GM23338 (cell line): ENCODE measurements at regions not wholly inside any gene's neighbourhood (a gene's known extent, or its start where the extent isn't known, plus 50 kb on each side); places are given as distances from the start of the nearest gene placed in this dataset.

Experiments used
- ATAC-seq: fragments of 200-7000 bp; cut with Tn5 transposase; 3 replicates; pipeline ENCODE4 v1.9.1; 2020
- DNase-seq: peaks from one replicate; pipeline ENCODE4 v3.0.0-alpha.2; 2015; ENCODE audit warnings: low spot score
- H2AFZ ChIP-seq: fragments of 200-600 bp; sonication (generic); 2 replicates; pipeline ENCODE4 v1.8.0; 2016; ENCODE audit warnings: antibody characterized with exemption, mild to moderate bottlenecking, moderate library complexity
- H3F3A ChIP-seq: fragments of 200-600 bp; sonication (generic); replicated peaks from 2 replicates; pipeline ENCODE4 v1.8.0; 2017; ENCODE audit warnings: antibody characterized with exemption, mixed run types, low read depth
- H3K27ac ChIP-seq: fragments of 200-600 bp; sonication (generic); 2 replicates; pipeline ENCODE4 v1.6.1; 2016; ENCODE audit warnings: low read depth
- H3K27me3 ChIP-seq: fragments of 200-600 bp; sonication (generic); 2 replicates; pipeline ENCODE4 v1.8.0; 2016; ENCODE audit warnings: mild to moderate bottlenecking, mixed run types, moderate library complexity; ENCODE audit not compliant: insufficient read depth
- H3K36me3 ChIP-seq: fragments of 200-600 bp; sonication (generic); 2 replicates; pipeline ENCODE4 v1.8.0; 2016; ENCODE audit warnings: mild to moderate bottlenecking; ENCODE audit not compliant: insufficient read depth
- H3K4me1 ChIP-seq: fragments of 200-600 bp; sonication (generic); 2 replicates; pipeline ENCODE4 v1.8.0; 2016; ENCODE audit warnings: mild to moderate bottlenecking, moderate library complexity; ENCODE audit not compliant: insufficient read depth
- H3K4me2 ChIP-seq: fragments of 200-600 bp; sonication (generic); 2 replicates; pipeline ENCODE4 v1.7.1; 2017; ENCODE audit warnings: mixed run types
- H3K4me3 ChIP-seq: fragments of 200-600 bp; sonication (generic); 2 replicates; pipeline ENCODE4 v1.6.1; 2016; ENCODE audit warnings: mixed run types
- H3K79me2 ChIP-seq: fragments of 200-600 bp; sonication (generic); replicated peaks from 2 replicates; pipeline ENCODE4 v1.8.0; 2017; ENCODE audit warnings: mild to moderate bottlenecking; ENCODE audit not compliant: insufficient read depth
- H3K9me2 ChIP-seq: fragments of 200-600 bp; sonication (generic); 2 replicates; pipeline ENCODE4 v1.8.0; 2017; ENCODE audit not compliant: insufficient read depth
- H4K20me1 ChIP-seq: fragments of 200-600 bp; sonication (generic); replicated peaks from 2 replicates; pipeline ENCODE4 v1.8.0; 2017; ENCODE audit warnings: mild to moderate bottlenecking; ENCODE audit not compliant: insufficient read depth
- H3K27ac Mint-ChIP-seq: 2 replicates; pipeline ENCODE4 v1.8.0; 2020; ENCODE audit warnings: inconsistent platforms, mild to moderate bottlenecking, moderate library complexity, mixed read lengths
- H3K27me3 Mint-ChIP-seq: 3 replicates; pipeline ENCODE4 v1.8.0; 2022; ENCODE audit warnings: low read depth, mild to moderate bottlenecking, moderate library complexity, mixed read lengths, inconsistent platforms; ENCODE audit not compliant: insufficient read depth, poor library complexity
- H3K36me3 Mint-ChIP-seq: 3 replicates; pipeline ENCODE4 v1.8.0; 2021; ENCODE audit warnings: low read depth, mild to moderate bottlenecking, inconsistent platforms, moderate library complexity, mixed read lengths
- H3K4me1 Mint-ChIP-seq: 3 replicates; pipeline ENCODE4 v1.8.0; 2020; ENCODE audit warnings: mild to moderate bottlenecking, inconsistent platforms, mixed read lengths
- H3K4me3 Mint-ChIP-seq: 3 replicates; pipeline ENCODE4 v1.8.0; 2021; ENCODE audit warnings: moderate library complexity, mild to moderate bottlenecking, inconsistent platforms, mixed read lengths
- H3K9me3 Mint-ChIP-seq: 3 replicates; pipeline ENCODE4 v1.8.0; 2020; ENCODE audit warnings: moderate library complexity, mild to moderate bottlenecking, inconsistent platforms, mixed read lengths
- CTCF ChIP-seq, 2 experiments: fragments of 200-600 bp in 1 of 2; sonication (generic) in 1 of 2; conservative IDR thresholded peaks; 2 replicates each; pipeline versions ENCODE4 v1.5.1 to v1.6.1; 2016 to 2017; ENCODE audit warnings: antibody characterized with exemption in 2 of 2, low read depth in 2 of 2, mild to moderate bottlenecking in 2 of 2, moderate library complexity in 1 of 2
- EZH2 ChIP-seq: fragments of 200-600 bp; sonication (generic); IDR thresholded peaks from one replicate; pipeline ENCODE4 v1.8.0; 2017; ENCODE audit warnings: antibody characterized with exemption, mild to moderate bottlenecking, low read depth; ENCODE audit not compliant: unreplicated experiment
- EZH2phosphoT487 ChIP-seq: fragments of 200-600 bp; sonication (generic); IDR thresholded peaks from one replicate; pipeline ENCODE4 v1.8.1; 2018; ENCODE audit warnings: antibody characterized with exemption; ENCODE audit not compliant: unreplicated experiment
- ZNF114 ChIP-seq: fragments of 250-450 bp; sonication (Bioruptor Pico); IDR thresholded peaks from 2 replicates; pipeline ENCODE4 v1.5.0; 2020; ENCODE audit warnings: mild to moderate bottlenecking, moderate library complexity
- ZNF331 ChIP-seq: fragments of 250-450 bp; sonication (Bioruptor Pico); IDR thresholded peaks from 2 replicates; pipeline ENCODE4 v1.5.0; 2020; ENCODE audit warnings: low read depth, mild to moderate bottlenecking, moderate library complexity
- ZNF462 ChIP-seq: fragments of 250-450 bp; sonication (Bioruptor Pico); IDR thresholded peaks from 2 replicates; pipeline ENCODE4 v1.5.0; 2020; ENCODE audit warnings: mild to moderate bottlenecking, moderate library complexity

- Histone ChIP-seq H3K27ac (no peak overlapping the region), H3K79me2 (no peaks in the 10 kb centered on the region)
Measured at GRCh38 chr1:56317722-56318121, 261.6 kb downstream of the PLPP3 start.

More at GRCh38 chr1:56317722-56318121, 261.6 kb downstream of the PLPP3 start:
- TF ChIP-seq ZNF462 (CRISPR knock-in tag), result no peak
- no peak for TF ChIP-seq ZNF331
- no peak for TF ChIP-seq CTCF (conservative IDR thresholded peaks at IDR 0.05; ENCODE audit: low read depth in 2 of 2)
- TF ChIP-seq ZNF114, result no peak
- no peak for TF ChIP-seq EZH2
- TF ChIP-seq EZH2phosphoT487, result no peak
- H3K27me3 ChIP-seq, result no peaks in the 10 kb centered on the region
- no peak overlapping the region for H3K4me2 ChIP-seq
- Mint-ChIP-seq H3K27me3 (no peaks in the 10 kb centered on the region), H3K27ac (no peak overlapping the region), H3K4me1 (peaks cover 11% of the 10 kb centered on the region; the same call in 2 of the 3 replicates), H3K36me3 (peaks cover 5% of the 10 kb centered on the region; the same call in 1 of the 3 replicates), H3K9me3 (no peaks in the 10 kb centered on the region; the same call in 1 of the 3 replicates), H3K4me3 (no peak overlapping the region)
- no peaks in the 10 kb centered on the region for H4K20me1 ChIP-seq
- H3F3A ChIP-seq, result no peaks in the 10 kb centered on the region
- H2AFZ ChIP-seq, result no peak overlapping the region
- no peak for DNase-seq
- H3K36me3 ChIP-seq, result no peaks in the 10 kb centered on the region
- no peaks in the 10 kb centered on the region for H3K4me1 ChIP-seq
- no peaks in the 10 kb centered on the region; the same call in none of the 2 replicates for H3K9me2 ChIP-seq
- H3K4me3 ChIP-seq, result no peak overlapping the region
- ATAC-seq, result no peak
